HepG2 (cell line): ENCODE measurements at regions not wholly inside any gene's neighbourhood (a gene's known extent, or its start where the extent isn't known, plus 50 kb on each side); places are given as distances from the start of the nearest gene placed in this dataset.

Experiments
- ATAC-seq: fragments of 200-7000 bp; cut with Tn5 transposase; 3 replicates; pipeline ENCODE4 v1.9.1; 2020; ENCODE audit warnings: mild to moderate bottlenecking, moderate library complexity
- BruUV-seq: library from RNA; stranded (reverse); fragments of 400-500 nt; replicated peaks from 2 replicates; lab custom pipeline; 2021; lab: Mats Ljungman, UMichigan
- CTCF ChIA-PET: fragments of 300-600 bp; formaldehyde crosslinking; extraction: SDS; loops from one replicate; lab custom pipeline; 2021; ENCODE audit warnings: low total read pairs, inconsistent platforms, low intra/inter-chr PET ratio; lab: Yijun Ruan, JAX
- POLR2A ChIA-PET: fragments of 350-600 bp; sonication (Branson Sonifier 250); formaldehyde crosslinking; loops from one replicate; lab custom pipeline; 2020; ENCODE audit warnings: antibody characterized with exemption, inconsistent platforms; lab: Yijun Ruan, JAX
- DNase-seq: peaks from one replicate; pipeline ENCODE4 v3.0.0-alpha.2; 2015; ENCODE audit warnings: low spot score
- FAIRE-seq: peaks from 3 replicates; lab custom pipeline; 2011; peaks lifted over from hg19 to GRCh38; lab: Jason Lieb, UNC
- H2AFZ ChIP-seq: one replicate; pipeline ENCODE4 v1.6.1; 2011; ENCODE audit warnings: low read length, inconsistent platforms
- H3K27ac ChIP-seq: fragments of 300-600 bp; 3 replicates; pipeline ENCODE4 v1.8.0; 2011; ENCODE audit warnings: mixed run types, mild to moderate bottlenecking, mixed read lengths, low read length, inconsistent platforms; ENCODE audit not compliant: insufficient read depth; ENCODE audit errors: extremely low read length
- H3K27me3 ChIP-seq, 2 experiments: fragments of 200-600 bp in 1 of 2; 2 replicates in 1 of 2; 3 replicates in 1 of 2; pipeline versions ENCODE4 v1.6.0 to v1.8.0; 2011; ENCODE audit warnings: low read length in 2 of 2, mild to moderate bottlenecking in 2 of 2, moderate library complexity in 2 of 2, inconsistent platforms in 1 of 2; ENCODE audit not compliant: insufficient read depth in 2 of 2, control insufficient read depth in 1 of 2
- H3K36me3 ChIP-seq, 2 experiments: fragments of 200-600 bp in 1 of 2; replicated peaks in 1 of 2; 2 replicates in 1 of 2; 3 replicates in 1 of 2; pipeline versions ENCODE4 v1.5.1 to v1.8.0; 2011; ENCODE audit warnings: low read length in 2 of 2, inconsistent platforms in 1 of 2; ENCODE audit not compliant: insufficient read depth in 2 of 2, control insufficient read depth in 1 of 2
- H3K4me1 ChIP-seq: 2 replicates; pipeline ENCODE4 v1.5.1; 2012; ENCODE audit warnings: low read length, inconsistent platforms; ENCODE audit not compliant: insufficient read depth
- H3K4me2 ChIP-seq: 2 replicates; pipeline ENCODE4 v1.6.0; 2011; ENCODE audit warnings: low read depth, low read length, inconsistent platforms
- H3K4me3 ChIP-seq, 3 experiments: fragments of 200-600 bp in 1 of 3; sonication (generic), shearing (Covaris generic) in 1 of 3; replicated peaks in 1 of 3; 2 replicates each; pipeline ENCODE4 v1.5.1; 2011 to 2016; ENCODE audit warnings: low read length in 3 of 3, inconsistent platforms in 2 of 3, low read depth in 2 of 3, mild to moderate bottlenecking in 2 of 3, control low read depth in 1 of 3, mixed read lengths in 1 of 3; ENCODE audit not compliant: insufficient read depth in 1 of 3
- H3K79me2 ChIP-seq: one replicate; pipeline ENCODE4 v1.6.1; 2011; ENCODE audit warnings: low read length, inconsistent platforms; ENCODE audit not compliant: insufficient read depth
- H3K9ac ChIP-seq: 2 replicates; pipeline ENCODE4 v1.6.0; 2011; ENCODE audit warnings: mild to moderate bottlenecking, low read depth, low read length, inconsistent platforms; ENCODE audit not compliant: insufficient read depth
- H3K9me3 ChIP-seq: 2 replicates; pipeline ENCODE4 v1.5.1; 2012; ENCODE audit warnings: mild to moderate bottlenecking, low read length
- H4K20me1 ChIP-seq: 2 replicates; pipeline ENCODE4 v1.6.0; 2011; ENCODE audit warnings: inconsistent platforms, mild to moderate bottlenecking, low read length, moderate library complexity; ENCODE audit not compliant: insufficient read depth
- BATF2 ChIP-seq: sonication (generic); formaldehyde crosslinking; IDR thresholded peaks from 2 replicates; pipeline ENCODE4 v1.8.0; 2022; ENCODE audit warnings: mild to moderate bottlenecking, missing genetic modification reagents, moderate library complexity
- ETV5 ChIP-seq: IDR thresholded peaks from 2 replicates; pipeline ENCODE4 v1.6.1; 2018; ENCODE audit warnings: missing biosample characterization, missing genetic modification reagents, inconsistent platforms, borderline replicate concordance
- FOXM1 ChIP-seq: sonication (generic); formaldehyde crosslinking; IDR thresholded peaks from 2 replicates; pipeline ENCODE4 v1.5.0; 2020; ENCODE audit warnings: missing genetic modification reagents
- IKZF1 ChIP-seq: fragments of 450-650 bp; IDR thresholded peaks from 2 replicates; pipeline ENCODE4 v1.7.1; 2016
- MTF2 ChIP-seq: sonication (generic); formaldehyde crosslinking; IDR thresholded peaks from 2 replicates; pipeline ENCODE4 v1.5.0; 2020; ENCODE audit warnings: missing genetic modification reagents, borderline replicate concordance
- MZF1 ChIP-seq: sonication (generic); formaldehyde crosslinking; IDR thresholded peaks from 2 replicates; pipeline ENCODE4 v1.8.1; 2023; ENCODE audit warnings: mild to moderate bottlenecking, missing genetic modification reagents, borderline replicate concordance
- PRPF4 ChIP-seq: fragments of 200-400 bp; formaldehyde crosslinking; IDR thresholded peaks from 2 replicates; pipeline ENCODE4 v1.6.1; 2016; ENCODE audit warnings: low read length, low read depth; ENCODE audit not compliant: poor library complexity, severe bottlenecking
- SALL2 ChIP-seq: sonication (generic); formaldehyde crosslinking; IDR thresholded peaks from 2 replicates; pipeline ENCODE4 v1.8.1; 2023; ENCODE audit warnings: mild to moderate bottlenecking, missing genetic modification reagents, inconsistent platforms
- ZNF101 ChIP-seq: sonication (generic); formaldehyde crosslinking; IDR thresholded peaks from 2 replicates; pipeline ENCODE4 v1.4.0; 2020; ENCODE audit warnings: mild to moderate bottlenecking, low read depth, missing genetic modification reagents, borderline replicate concordance
- ZNF253 ChIP-seq: sonication (generic); formaldehyde crosslinking; IDR thresholded peaks from 2 replicates; pipeline ENCODE4 v1.8.0; 2022; ENCODE audit warnings: mild to moderate bottlenecking, missing genetic modification reagents, borderline replicate concordance
- ZNF737 ChIP-seq: sonication (generic); formaldehyde crosslinking; IDR thresholded peaks from 2 replicates; pipeline ENCODE4 v1.5.0; 2020; ENCODE audit warnings: missing genetic modification reagents, mild to moderate bottlenecking, borderline replicate concordance
- ZNF775 ChIP-seq: sonication (generic); formaldehyde crosslinking; IDR thresholded peaks from 2 replicates; pipeline ENCODE4 v1.4.0; 2020; ENCODE audit warnings: missing genetic modification reagents, mild to moderate bottlenecking, moderate library complexity, borderline replicate concordance
- ZNF777 ChIP-seq: sonication (generic); formaldehyde crosslinking; IDR thresholded peaks from 2 replicates; pipeline ENCODE4 v1.4.0; 2020; ENCODE audit warnings: missing genetic modification reagents
- WGBS: methylation state at CpG from one replicate; pipeline ENCODE4 v1.1.6; 2017; ENCODE audit warnings: low lambda C conversion rate; 5-methylcytosine and 5-hydroxymethylcytosine counted together
- in situ Hi-C: cut with HindIII; loops from 2 replicates; pipeline ENCODE4 v1.10.0; 2017; ENCODE audit warnings: low pct_unique_long_range_greater_than_20kb; ENCODE audit not compliant: extremely low pct_ligation_motif_present
- intact Hi-C: fragments of 100-400 bp; cut with micrococcal nuclease; formaldehyde crosslinking; loops from one replicate; pipeline ENCODE4 v1.10.0; 2022; ENCODE audit not compliant: unreplicated experiment
- TF ChIP-seq, protein P1 (sequence below): sonication (generic); formaldehyde crosslinking; IDR thresholded peaks from 2 replicates; pipeline ENCODE4 v1.4.0; 2020; ENCODE audit warnings: missing genetic modification reagents, borderline replicate concordance

- H3K4me1 ChIP-seq = no peaks in the 10 kb centered on the region
- H3K9me3 ChIP-seq = peaks cover 88% of the 10 kb centered on the region
- no peak overlapping the region for H3K27ac ChIP-seq
- POLR2A ChIA-PET = no interaction called here
- no TSS peak for BruUV-seq
- TF ChIP-seq, protein P1, sequence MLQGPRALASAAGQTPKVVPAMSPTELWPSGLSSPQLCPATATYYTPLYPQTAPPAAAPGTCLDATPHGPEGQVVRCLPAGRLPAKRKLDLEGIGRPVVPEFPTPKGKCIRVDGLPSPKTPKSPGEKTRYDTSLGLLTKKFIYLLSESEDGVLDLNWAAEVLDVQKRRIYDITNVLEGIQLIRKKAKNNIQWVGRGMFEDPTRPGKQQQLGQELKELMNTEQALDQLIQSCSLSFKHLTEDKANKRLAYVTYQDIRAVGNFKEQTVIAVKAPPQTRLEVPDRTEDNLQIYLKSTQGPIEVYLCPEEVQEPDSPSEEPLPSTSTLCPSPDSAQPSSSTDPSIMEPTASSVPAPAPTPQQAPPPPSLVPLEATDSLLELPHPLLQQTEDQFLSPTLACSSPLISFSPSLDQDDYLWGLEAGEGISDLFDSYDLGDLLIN = no peak
- TF ChIP-seq ZNF777 (CRISPR knock-in tag) (no peak), FOXM1 (CRISPR knock-in tag) (no peak), ETV5 (CRISPR knock-in tag) (no peak), ZNF253 (CRISPR knock-in tag) (no peak), BATF2 (CRISPR knock-in tag) (no peak), MTF2 (CRISPR knock-in tag) (no peak), PRPF4 (no peak), ZNF737 (CRISPR knock-in tag) (no peak), ZNF101 (CRISPR knock-in tag) (no peak), IKZF1 (no peak), SALL2 (CRISPR knock-in tag) (no peak), MZF1 (CRISPR knock-in tag) (no peak), ZNF775 (CRISPR knock-in tag) (no peak)
- TF ChIP-seq, all 625 proteins: peak for 0
- Histone ChIP-seq H3K4me3 (no peak overlapping the region), H3K36me3 (no peaks in the 10 kb centered on the region), H3K9ac (no peak overlapping the region), H3K27me3 (no peaks in the 10 kb centered on the region), H4K20me1 (no peaks in the 10 kb centered on the region), H3K4me2 (no peak overlapping the region), H2AFZ (no peak overlapping the region), H3K79me2 (no peaks in the 10 kb centered on the region)
- ATAC-seq (no peak), FAIRE-seq (no peak), DNase-seq (no peak)
- 0% methylated on average over 1 of the region's 1 CpG for WGBS
- in situ Hi-C loops = no loop called here
- intact Hi-C loops = no loop called here
- CTCF ChIA-PET = no interaction called here
These were observed 594.6 kb downstream of the DOK5 start for GRCh38 chr20:55070001-55070400.
